H1 (cell line): ENCODE measurements at regions not wholly inside any gene's neighbourhood (a gene's known extent, or its start where the extent isn't known, plus 50 kb on each side); places are given as distances from the start of the nearest gene placed in this dataset.

Experiments
- CTCF ChIA-PET: fragments of 300-600 bp; sonication (Branson Sonifier 250); formaldehyde crosslinking; loops from one replicate; lab custom pipeline; 2021; ENCODE audit not compliant: partially characterized antibody; lab: Charles Lee
- POLR2A ChIA-PET: fragments of 300-600 bp; sonication (Branson Sonifier 250); formaldehyde crosslinking; loops from one replicate; lab custom pipeline; 2021; ENCODE audit warnings: inconsistent platforms; ENCODE audit not compliant: partially characterized antibody; lab: Charles Lee
- DNase-seq, 2 experiments: peaks; one replicate each; pipeline versions ENCODE4 v3.0.0 to v3.0.0-alpha.2; 2010 to 2022; ENCODE audit warnings: low spot score in 2 of 2, low read depth in 1 of 2, mixed read lengths in 1 of 2
- FAIRE-seq: peaks from 2 replicates; lab custom pipeline; 2011; peaks lifted over from hg19 to GRCh38; lab: Jason Lieb, UNC
- H2AFZ ChIP-seq: 2 replicates; pipeline ENCODE4 v1.8.1; 2012; ENCODE audit warnings: low read length, inconsistent platforms
- H2AK5ac ChIP-seq: 2 replicates; pipeline ENCODE4 v1.6.1; 2013; ENCODE audit warnings: low read depth, low read length
- H2BK120ac ChIP-seq: replicated peaks from 2 replicates; pipeline ENCODE3; 2013; ENCODE audit warnings: low read depth, low read length, inconsistent platforms
- H2BK12ac ChIP-seq: 2 replicates; pipeline ENCODE4 v1.6.1; 2013; ENCODE audit warnings: low read depth, low read length
- H2BK15ac ChIP-seq: 2 replicates; pipeline ENCODE4 v1.6.1; 2013; ENCODE audit warnings: low read length
- H2BK20ac ChIP-seq: 2 replicates; pipeline ENCODE4 v1.6.1; 2013; ENCODE audit warnings: low read length
- H2BK5ac ChIP-seq: 2 replicates; pipeline ENCODE4 v1.6.1; 2013; ENCODE audit warnings: low read depth, low read length
- H3K14ac ChIP-seq: 2 replicates; pipeline ENCODE4 v1.6.1; 2013; ENCODE audit warnings: inconsistent platforms; ENCODE audit not compliant: insufficient read length
- H3K18ac ChIP-seq: 2 replicates; pipeline ENCODE4 v1.6.1; 2013; ENCODE audit warnings: low read length; ENCODE audit errors: extremely low read depth
- H3K23ac ChIP-seq: 2 replicates; pipeline ENCODE4 v1.6.1; 2013; ENCODE audit warnings: inconsistent platforms; ENCODE audit not compliant: insufficient read length
- H3K23me2 ChIP-seq: 2 replicates; pipeline ENCODE4 v1.6.1; 2013; ENCODE audit warnings: low read depth, low read length
- H3K27ac ChIP-seq: 2 replicates; pipeline ENCODE4 v1.6.1; 2011; ENCODE audit warnings: low read depth, low read length, inconsistent platforms
- H3K27me3 ChIP-seq, 4 experiments: replicated peaks in 1 of 4; 1 replicate in 1 of 4; 2 replicates in 3 of 4; pipeline versions ENCODE4 v1.6.1 to v1.8.1; 2011 to 2013; ENCODE audit warnings: low read length in 3 of 4, mild to moderate bottlenecking in 3 of 4, inconsistent platforms in 2 of 4, mixed read lengths in 2 of 4, moderate library complexity in 1 of 4; ENCODE audit not compliant: control insufficient read depth in 3 of 4, insufficient read depth in 3 of 4; ENCODE audit errors: extremely low read depth in 1 of 4
- H3K36me3 ChIP-seq, 4 experiments: 2 replicates each; pipeline versions ENCODE4 v1.6.1 to v1.8.1; 2011 to 2013; ENCODE audit warnings: mild to moderate bottlenecking in 4 of 4, low read length in 3 of 4, moderate library complexity in 2 of 4, control low read depth in 1 of 4, inconsistent platforms in 1 of 4; ENCODE audit not compliant: insufficient read depth in 4 of 4, control insufficient read depth in 2 of 4
- H3K4ac ChIP-seq: replicated peaks from 2 replicates; pipeline ENCODE3; 2013; ENCODE audit warnings: low read length, low read depth, mixed read lengths, inconsistent platforms; ENCODE audit not compliant: insufficient read length
- H3K4me1 ChIP-seq, 4 experiments: replicated peaks in 1 of 4; 1 replicate in 1 of 4; 2 replicates in 3 of 4; pipeline versions ENCODE4 v1.6.1 to v1.8.1; 2011 to 2013; ENCODE audit warnings: low read length in 3 of 4, inconsistent platforms in 2 of 4, mixed read lengths in 1 of 4; ENCODE audit not compliant: insufficient read depth in 4 of 4, control insufficient read depth in 3 of 4
- H3K4me2 ChIP-seq, 2 experiments: 2 replicates each; pipeline versions ENCODE4 v1.6.1 to v1.8.1; 2011 to 2013; ENCODE audit warnings: low read depth in 2 of 2, low read length in 2 of 2, control low read depth in 1 of 2, inconsistent platforms in 1 of 2, mild to moderate bottlenecking in 1 of 2; ENCODE audit not compliant: insufficient read depth in 1 of 2
- H3K4me3 ChIP-seq, 4 experiments: fragments of 200-600, 300-600 bp in 1 of 4; sonication (generic), shearing (Covaris generic), sonication (Bioruptor Twin) in 1 of 4; 2 replicates each; pipeline versions ENCODE4 v1.5.1 to v1.8.1; 2011 to 2016; ENCODE audit warnings: low read length in 4 of 4, low read depth in 3 of 4, control low read depth in 2 of 4, inconsistent platforms in 2 of 4, mild to moderate bottlenecking in 2 of 4, mixed read lengths in 1 of 4, moderate library complexity in 1 of 4; ENCODE audit not compliant: insufficient read depth in 2 of 4; ENCODE audit errors: extremely low read depth in 1 of 4
- H3K56ac ChIP-seq: replicated peaks from 2 replicates; pipeline ENCODE3; 2013; ENCODE audit warnings: low read depth, mild to moderate bottlenecking, mixed read lengths, low read length, inconsistent platforms; ENCODE audit not compliant: insufficient read length
- H3K79me1 ChIP-seq: 2 replicates; pipeline ENCODE4 v1.6.1; 2013; ENCODE audit warnings: low read depth, low read length, control low read depth
- H3K79me2 ChIP-seq, 2 experiments: 2 replicates each; pipeline versions ENCODE4 v1.6.1 to v1.8.1; 2012 to 2013; ENCODE audit warnings: low read length in 2 of 2, mild to moderate bottlenecking in 2 of 2, inconsistent platforms in 1 of 2; ENCODE audit not compliant: insufficient read depth in 2 of 2, control insufficient read depth in 1 of 2
- H3K9ac ChIP-seq, 4 experiments: replicated peaks in 1 of 4; 1 replicate in 1 of 4; 2 replicates in 3 of 4; pipeline versions ENCODE4 v1.6.1 to v1.8.1; 2011 to 2013; ENCODE audit warnings: low read depth in 3 of 4, low read length in 3 of 4, control low read depth in 2 of 4, mild to moderate bottlenecking in 2 of 4, moderate library complexity in 2 of 4, inconsistent platforms in 1 of 4; ENCODE audit errors: extremely low read depth in 1 of 4
- H3K9me3 ChIP-seq, 2 experiments: 2 replicates each; pipeline versions ENCODE4 v1.6.1 to v1.8.1; 2012 to 2013; ENCODE audit warnings: mild to moderate bottlenecking in 2 of 2, moderate library complexity in 2 of 2, control low read depth in 1 of 2, inconsistent platforms in 1 of 2, low read depth in 1 of 2, low read length in 1 of 2, mixed read lengths in 1 of 2; ENCODE audit not compliant: insufficient read depth in 2 of 2
- H4K20me1 ChIP-seq, 2 experiments: replicated peaks in 1 of 2; 2 replicates each; pipeline versions ENCODE3 to v1.8.1; 2011 to 2013; ENCODE audit warnings: inconsistent platforms in 2 of 2, low read length in 2 of 2, mild to moderate bottlenecking in 1 of 2; ENCODE audit not compliant: insufficient read depth in 2 of 2, control insufficient read depth in 1 of 2
- H4K5ac ChIP-seq: 2 replicates; pipeline ENCODE4 v1.6.1; 2013; ENCODE audit warnings: low read length, low read depth, mixed read lengths, inconsistent platforms; ENCODE audit not compliant: insufficient read length
- H4K8ac ChIP-seq: 2 replicates; pipeline ENCODE4 v1.8.0; 2013; ENCODE audit warnings: mild to moderate bottlenecking, moderate library complexity, low read length, inconsistent platforms; ENCODE audit not compliant: insufficient read depth; ENCODE audit errors: extremely low read depth
- H4K91ac ChIP-seq: replicated peaks from 2 replicates; pipeline ENCODE3; 2013; ENCODE audit warnings: low read length, mixed read lengths, inconsistent platforms; ENCODE audit not compliant: insufficient read length
- BACH1 ChIP-seq: IDR thresholded peaks from 2 replicates; pipeline ENCODE4 v1.6.1; 2012; ENCODE audit warnings: low read length, improper control_type of control experiment
- BCL11A ChIP-seq, 2 experiments: IDR thresholded peaks; one replicate each; pipeline ENCODE4 v1.6.1; 2011; ENCODE audit warnings: low read depth in 2 of 2, low read length in 2 of 2, mild to moderate bottlenecking in 2 of 2
- BRCA1 ChIP-seq: IDR thresholded peaks from 2 replicates; pipeline ENCODE4 v1.6.1; 2012; ENCODE audit warnings: low read depth, low read length, improper control_type of control experiment
- CHD1 ChIP-seq: IDR thresholded peaks from 2 replicates; pipeline ENCODE4 v1.6.1; 2012; ENCODE audit warnings: low read depth, low read length, improper control_type of control experiment
- CTBP2 ChIP-seq: IDR thresholded peaks from 2 replicates; pipeline ENCODE4 v1.7.0; 2011; ENCODE audit warnings: borderline replicate concordance, mild to moderate bottlenecking, moderate library complexity, mixed read lengths, low read length; ENCODE audit not compliant: insufficient read depth, insufficient read length
- JUN ChIP-seq: IDR thresholded peaks from 2 replicates; pipeline ENCODE4 v1.6.1; 2011; ENCODE audit warnings: low read depth, mild to moderate bottlenecking, improper control_type of control experiment, low read length
- NANOG ChIP-seq: IDR thresholded peaks from 2 replicates; pipeline ENCODE4 v1.6.1; 2011; ENCODE audit warnings: low read length, low read depth, mild to moderate bottlenecking, inconsistent platforms; ENCODE audit not compliant: insufficient read depth, poor library complexity, severe bottlenecking
- NRF1 ChIP-seq: IDR thresholded peaks from 2 replicates; pipeline ENCODE4 v1.6.1; 2011; ENCODE audit warnings: mild to moderate bottlenecking, low read depth, low read length, improper control_type of control experiment
- PHF8 ChIP-seq: fragments of 200-600 bp; sonication (generic); conservative IDR thresholded peaks from 2 replicates; pipeline ENCODE4 v1.7.1; 2012; ENCODE audit warnings: low read depth, mild to moderate bottlenecking, inconsistent platforms, low read length, moderate library complexity
- POLR2AphosphoS5 ChIP-seq: IDR thresholded peaks from 2 replicates; pipeline ENCODE4 v1.6.1; 2011; ENCODE audit warnings: low read depth, low read length
- RBBP5 ChIP-seq: IDR thresholded peaks from 2 replicates; pipeline ENCODE4 v1.7.1; 2012; ENCODE audit warnings: low read depth, mild to moderate bottlenecking, inconsistent platforms, low read length, moderate library complexity, borderline replicate concordance
- SIX5 ChIP-seq: IDR thresholded peaks from 2 replicates; pipeline ENCODE4 v1.6.1; 2011; ENCODE audit warnings: mild to moderate bottlenecking, low read depth, low read length
- SP1 ChIP-seq: IDR thresholded peaks from 2 replicates; pipeline ENCODE4 v1.6.1; 2011; ENCODE audit warnings: low read depth, low read length
- SRF ChIP-seq: IDR thresholded peaks from 2 replicates; pipeline ENCODE4 v1.6.1; 2011; ENCODE audit warnings: mild to moderate bottlenecking, low read depth, low read length, moderate library complexity
- TCF12 ChIP-seq: IDR thresholded peaks from 2 replicates; pipeline ENCODE4 v1.6.1; 2011; ENCODE audit warnings: low read depth, mild to moderate bottlenecking, low read length
- WGBS, 2 experiments: shearing (Covaris generic) in 1 of 2; methylation state at CpG; one replicate each; pipeline versions ENCODE4 v1.1.6 to v1.1.7; 2013 to 2015; ENCODE audit warnings: low lambda C conversion rate in 2 of 2, mixed read lengths in 2 of 2, inconsistent platforms in 1 of 2, low coverage in 1 of 2, missing lambda C conversion rate in 1 of 2; ENCODE audit not compliant: insufficient replicate concordance in 2 of 2, insufficient coverage in 1 of 2, insufficient read length in 1 of 2; ENCODE audit errors: extremely low coverage in 1 of 2, missing lambda C conversion rate in 1 of 2; 5-methylcytosine and 5-hydroxymethylcytosine counted together
- TF ChIP-seq, protein P1 (sequence below): IDR thresholded peaks from 2 replicates; pipeline ENCODE4 v1.6.1; 2011; ENCODE audit warnings: low read depth, mild to moderate bottlenecking, low read length; ENCODE audit not compliant: insufficient read depth

DNA sequence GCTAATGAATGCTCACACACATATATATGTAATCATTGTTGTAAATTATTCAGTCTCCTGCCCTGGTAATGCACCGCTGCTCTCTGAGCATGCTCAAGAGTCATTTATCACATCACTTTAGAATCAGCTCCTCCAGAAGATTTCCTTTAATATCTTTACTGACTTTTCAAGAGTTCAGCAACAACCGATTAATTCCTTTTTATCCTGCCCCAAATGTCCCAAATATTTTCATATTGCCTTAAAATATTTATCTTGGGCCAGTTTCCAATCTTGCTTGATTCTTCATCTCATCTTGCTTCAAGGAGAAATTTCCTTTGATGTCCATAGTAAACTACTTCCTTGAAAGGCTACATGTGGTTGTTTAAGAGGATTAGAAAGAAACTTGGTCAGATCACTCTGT, 132.5 kb downstream of the NHLRC3 start:
- no peak overlapping the region for H4K91ac ChIP-seq
- FAIRE-seq (no peak), DNase-seq (no peak)
- no peaks in the 10 kb centered on the region for H3K23me2 ChIP-seq
- H3K18ac ChIP-seq, result no peak overlapping the region
- H3K4me3 ChIP-seq, result no peak overlapping the region
- H3K36me3 ChIP-seq, result no peaks in the 10 kb centered on the region
- H2AK5ac ChIP-seq, result no peak overlapping the region
- H2BK12ac ChIP-seq, result no peak overlapping the region
- no peak overlapping the region for H2BK20ac ChIP-seq
- no peaks in the 10 kb centered on the region for H3K4me1 ChIP-seq
- no peak overlapping the region for H4K8ac ChIP-seq
- ChIA-PET POLR2A (no interaction called here), CTCF (interaction anchor here (0.9 to 1.6 kb wide), 2 partner anchors 26 to 93 kb away, joined by 4 to 8 read pairs; no protein-coding TSS in a partner anchor)
- no peak overlapping the region for H2BK15ac ChIP-seq
- H3K79me1 ChIP-seq, result no peaks in the 10 kb centered on the region
- H3K4ac ChIP-seq, result no peak overlapping the region
- H3K9me3 ChIP-seq, result no peaks in the 10 kb centered on the region
- H2BK5ac ChIP-seq, result no peak overlapping the region
- H2BK120ac ChIP-seq, result no peak overlapping the region
- H2AFZ ChIP-seq, result no peak overlapping the region
- no peak overlapping the region for H3K9ac ChIP-seq
- WGBS, 2 experiments, result 93% methylated on average over 2 of the region's 2 CpGs; no CpG with 5 or more reads in 1 of the 2 experiments
- H4K20me1 ChIP-seq, result no peaks in the 10 kb centered on the region
- H3K56ac ChIP-seq, result no peak overlapping the region
- no peak overlapping the region for H3K14ac ChIP-seq
- H3K27ac ChIP-seq, result no peak overlapping the region
- peaks cover 0 to 1% (median 0%) of the 10 kb centered on the region in 4 experiments; a peak in 1 of 7 replicates for H3K27me3 ChIP-seq
- H3K23ac ChIP-seq, result no peak overlapping the region
- H4K5ac ChIP-seq, result no peak overlapping the region
- H3K4me2 ChIP-seq, result no peak overlapping the region
- no peaks in the 10 kb centered on the region for H3K79me2 ChIP-seq
- no peak for TF ChIP-seq RBBP5
- TF ChIP-seq NANOG, result no peak
- no peak for TF ChIP-seq BACH1
- no peak for TF ChIP-seq CHD1
- TF ChIP-seq SIX5, result no peak
- no peak for TF ChIP-seq CTBP2
- TF ChIP-seq BRCA1, result no peak
- TF ChIP-seq PHF8, result no peak
- TF ChIP-seq TCF12, result no peak
- TF ChIP-seq POLR2AphosphoS5, result no peak
- TF ChIP-seq BCL11A (IDR thresholded peaks at IDR 0.05; ENCODE audit: low read depth in 2 of 2, low read length in 2 of 2), result no peak
- TF ChIP-seq SP1, result no peak
- no peak for TF ChIP-seq JUN
- TF ChIP-seq, protein P1, sequence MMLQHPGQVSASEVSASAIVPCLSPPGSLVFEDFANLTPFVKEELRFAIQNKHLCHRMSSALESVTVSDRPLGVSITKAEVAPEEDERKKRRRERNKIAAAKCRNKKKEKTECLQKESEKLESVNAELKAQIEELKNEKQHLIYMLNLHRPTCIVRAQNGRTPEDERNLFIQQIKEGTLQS, result no peak
- TF ChIP-seq SRF, result no peak
- no peak for TF ChIP-seq NRF1
